Thyroid gland (tissue), 4 donors: ENCODE measurements at regions not wholly inside any gene's neighbourhood (a gene's known extent, or its start where the extent isn't known, plus 50 kb on each side); places are given as distances from the start of the nearest gene placed in this dataset.
"Not testable (repeated sequence)": the region's sequence is repeated elsewhere in the genome, so short reads cannot be mapped to it uniquely, and the experiment has no call there.

Source experiments
- DNase-seq, 2 donors: peaks; one replicate each; pipeline ENCODE4 v3.0.0-alpha.2; 2019
- H3K27ac ChIP-seq, 3 donors: fragments of 200-600 bp; sonication (generic); 1 replicate in 2 of 3; 2 replicates in 1 of 3; pipeline ENCODE4 v1.5.1; 2016 to 2019; ENCODE audit warnings: mild to moderate bottlenecking in 1 of 3, moderate library complexity in 1 of 3
- H3K27me3 ChIP-seq: fragments of 200-600 bp; sonication (generic); one replicate; pipeline ENCODE4 v1.5.1; 2019
- H3K36me3 ChIP-seq, 2 donors: fragments of 200-600 bp; sonication (generic); one replicate each; pipeline ENCODE4 v1.5.1; 2016 to 2019
- H3K4me1 ChIP-seq, 2 donors: fragments of 200-600 bp; sonication (generic); one replicate each; pipeline ENCODE4 v1.5.1; 2017 to 2019
- H3K4me3 ChIP-seq, 3 donors: fragments of 200-600 bp; sonication (generic); replicated peaks in 1 of 3; 1 replicate in 2 of 3; 2 replicates in 1 of 3; pipeline ENCODE4 v1.5.1; 2016; ENCODE audit warnings: mild to moderate bottlenecking in 1 of 3
- H3K9me3 ChIP-seq: fragments of 200-600 bp; sonication (generic); one replicate; pipeline ENCODE4 v1.5.1; 2017
- POLR2A ChIP-seq, 2 donors: fragments of 450-650 bp; IDR thresholded peaks; one replicate each; pipeline ENCODE4 v1.6.1; 2017; ENCODE audit warnings: antibody characterized with exemption in 2 of 2, mild to moderate bottlenecking in 2 of 2, moderate library complexity in 1 of 2
- WGBS, 2 donors: methylation state at CpG; one replicate each; pipeline ENCODE4 v1.1.5; 2017; 5-methylcytosine and 5-hydroxymethylcytosine counted together
- intact Hi-C: fragments of 100-400 bp; cut with DNase I; formaldehyde crosslinking; loops from one replicate; pipeline ENCODE4 v1.15.1; 2023
- TF ChIP-seq, protein P1 (sequence below), 6 experiments: fragments of 200-600 bp in 3 of 6; fragments of 450-650 bp in 3 of 6; sonication (generic) in 3 of 6; IDR thresholded peaks; one replicate each; pipeline ENCODE4 v1.5.1; 2016 to 2019; ENCODE audit warnings: antibody characterized with exemption in 6 of 6, mild to moderate bottlenecking in 2 of 6, inconsistent platforms in 1 of 6, moderate library complexity in 1 of 6

DNA sequence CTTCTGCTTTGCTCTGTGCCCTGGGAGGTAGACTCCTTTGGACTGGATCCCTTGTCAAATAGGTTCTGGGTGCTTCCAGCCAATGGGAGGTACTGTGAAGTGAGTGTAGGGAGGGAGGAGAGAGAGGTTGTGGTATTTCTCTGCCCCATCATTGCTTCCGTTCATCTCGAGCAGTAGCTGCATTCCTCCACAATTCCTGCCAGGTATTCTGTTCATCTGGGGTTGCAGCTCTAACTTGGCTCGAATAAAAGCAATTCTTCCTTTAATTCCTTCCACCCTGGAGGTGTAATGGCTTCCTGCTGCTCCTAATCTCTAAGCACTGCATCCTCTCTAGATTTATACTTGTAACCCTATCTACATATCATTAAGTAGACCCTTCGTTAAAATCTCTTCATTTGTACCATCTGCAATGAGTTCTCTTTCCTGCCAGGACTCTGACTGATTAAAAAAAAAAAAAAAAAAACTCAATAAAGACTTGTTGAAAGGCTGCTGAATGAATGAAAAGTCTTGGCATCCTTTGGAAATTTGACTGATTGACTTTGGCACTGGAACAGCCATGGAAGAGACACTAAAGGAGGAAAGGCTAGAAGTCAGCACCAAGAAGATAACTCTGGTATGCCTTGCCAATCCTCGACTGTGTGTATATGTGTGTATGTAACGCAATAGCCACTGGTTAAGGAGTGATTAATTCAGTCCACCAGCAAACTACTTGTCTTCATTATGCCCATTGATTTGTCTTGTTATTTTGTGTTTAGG is 616.9 kb upstream of the SOX9 start:
- Histone ChIP-seq H3K9me3 (no peaks in the 10 kb centered on the region), H3K27me3 (no peaks in the 10 kb centered on the region), H3K27ac (no peak overlapping the region), H3K4me3 (no peak overlapping the region), H3K36me3 (no peaks in the 10 kb centered on the region), H3K4me1 (no peaks in the 10 kb centered on the region)
- intact Hi-C loops: no loop called here
- WGBS, 2 donors: 67 to 72% methylated on average over 6 of the region's 6 CpGs
- no peak for DNase-seq
- TF ChIP-seq, protein P1, sequence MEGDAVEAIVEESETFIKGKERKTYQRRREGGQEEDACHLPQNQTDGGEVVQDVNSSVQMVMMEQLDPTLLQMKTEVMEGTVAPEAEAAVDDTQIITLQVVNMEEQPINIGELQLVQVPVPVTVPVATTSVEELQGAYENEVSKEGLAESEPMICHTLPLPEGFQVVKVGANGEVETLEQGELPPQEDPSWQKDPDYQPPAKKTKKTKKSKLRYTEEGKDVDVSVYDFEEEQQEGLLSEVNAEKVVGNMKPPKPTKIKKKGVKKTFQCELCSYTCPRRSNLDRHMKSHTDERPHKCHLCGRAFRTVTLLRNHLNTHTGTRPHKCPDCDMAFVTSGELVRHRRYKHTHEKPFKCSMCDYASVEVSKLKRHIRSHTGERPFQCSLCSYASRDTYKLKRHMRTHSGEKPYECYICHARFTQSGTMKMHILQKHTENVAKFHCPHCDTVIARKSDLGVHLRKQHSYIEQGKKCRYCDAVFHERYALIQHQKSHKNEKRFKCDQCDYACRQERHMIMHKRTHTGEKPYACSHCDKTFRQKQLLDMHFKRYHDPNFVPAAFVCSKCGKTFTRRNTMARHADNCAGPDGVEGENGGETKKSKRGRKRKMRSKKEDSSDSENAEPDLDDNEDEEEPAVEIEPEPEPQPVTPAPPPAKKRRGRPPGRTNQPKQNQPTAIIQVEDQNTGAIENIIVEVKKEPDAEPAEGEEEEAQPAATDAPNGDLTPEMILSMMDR (IDR thresholded peaks at IDR 0.05): no peak
- no peak for TF ChIP-seq POLR2A (IDR thresholded peaks at IDR 0.05)

DNA sequence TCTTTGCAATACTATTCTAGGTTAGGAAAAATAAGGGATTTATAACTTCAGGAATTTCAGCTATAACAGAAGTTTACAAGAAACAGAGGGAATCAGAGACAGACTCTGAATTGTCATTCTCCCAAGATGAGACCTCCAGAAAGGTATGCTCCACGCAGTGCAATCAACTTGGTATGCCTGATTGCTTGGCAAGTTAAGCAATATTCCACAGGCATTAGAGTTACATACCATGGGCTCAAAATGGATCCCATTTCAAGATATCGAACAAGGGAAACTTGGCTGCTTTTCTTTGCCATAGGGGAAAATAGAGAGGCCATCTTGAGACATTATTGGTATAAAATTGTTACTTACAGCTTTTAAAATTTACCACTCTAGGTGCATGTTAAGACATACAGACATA is 615.6 kb upstream of the SOX9 start:
- Histone ChIP-seq H3K36me3 (no peaks in the 10 kb centered on the region), H3K27ac (no peak overlapping the region), H3K4me1 (no peaks in the 10 kb centered on the region), H3K9me3 (no peaks in the 10 kb centered on the region), H3K27me3 (no peaks in the 10 kb centered on the region), H3K4me3 (no peak overlapping the region)
- no peak for TF ChIP-seq POLR2A (IDR thresholded peaks at IDR 0.05)
- TF ChIP-seq, protein P1 (IDR thresholded peaks at IDR 0.05): no peak
- DNase-seq: no peak
- 82 to 89% methylated on average over 2 of the region's 2 CpGs for WGBS, 2 donors
- intact Hi-C loops: no loop called here

DNA sequence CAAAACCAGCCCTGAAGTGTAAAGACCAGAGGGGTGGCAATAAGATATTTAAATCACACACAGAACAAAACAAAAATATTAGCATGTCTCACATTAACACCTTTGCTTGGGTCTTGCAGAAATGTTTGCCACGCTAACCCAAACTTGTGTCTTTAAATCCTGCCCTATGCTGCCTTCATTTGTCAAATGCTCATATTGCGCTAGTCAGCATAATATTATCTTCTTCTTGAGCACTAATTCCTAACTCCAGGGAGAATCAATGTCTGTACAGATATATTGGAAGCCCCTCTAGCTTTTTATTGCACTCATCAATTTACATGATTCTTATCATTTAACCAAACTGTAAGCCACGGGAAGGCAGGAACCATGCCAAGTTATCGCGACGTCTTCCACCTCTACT is 614.8 kb upstream of the SOX9 start:
- 84 to 89% methylated on average over 6 of the region's 6 CpGs for WGBS, 2 donors
- H3K27me3 ChIP-seq: no peaks in the 10 kb centered on the region
- DNase-seq: no peak
- TF ChIP-seq POLR2A (IDR thresholded peaks at IDR 0.05): no peak
- TF ChIP-seq, protein P1 (IDR thresholded peaks at IDR 0.05): no peak
- no peak overlapping the region for H3K4me3 ChIP-seq
- H3K27ac ChIP-seq: no peak overlapping the region
- no peaks in the 10 kb centered on the region for H3K4me1 ChIP-seq
- no peaks in the 10 kb centered on the region for H3K36me3 ChIP-seq
- intact Hi-C loops: no loop called here
- no peaks in the 10 kb centered on the region for H3K9me3 ChIP-seq

DNA sequence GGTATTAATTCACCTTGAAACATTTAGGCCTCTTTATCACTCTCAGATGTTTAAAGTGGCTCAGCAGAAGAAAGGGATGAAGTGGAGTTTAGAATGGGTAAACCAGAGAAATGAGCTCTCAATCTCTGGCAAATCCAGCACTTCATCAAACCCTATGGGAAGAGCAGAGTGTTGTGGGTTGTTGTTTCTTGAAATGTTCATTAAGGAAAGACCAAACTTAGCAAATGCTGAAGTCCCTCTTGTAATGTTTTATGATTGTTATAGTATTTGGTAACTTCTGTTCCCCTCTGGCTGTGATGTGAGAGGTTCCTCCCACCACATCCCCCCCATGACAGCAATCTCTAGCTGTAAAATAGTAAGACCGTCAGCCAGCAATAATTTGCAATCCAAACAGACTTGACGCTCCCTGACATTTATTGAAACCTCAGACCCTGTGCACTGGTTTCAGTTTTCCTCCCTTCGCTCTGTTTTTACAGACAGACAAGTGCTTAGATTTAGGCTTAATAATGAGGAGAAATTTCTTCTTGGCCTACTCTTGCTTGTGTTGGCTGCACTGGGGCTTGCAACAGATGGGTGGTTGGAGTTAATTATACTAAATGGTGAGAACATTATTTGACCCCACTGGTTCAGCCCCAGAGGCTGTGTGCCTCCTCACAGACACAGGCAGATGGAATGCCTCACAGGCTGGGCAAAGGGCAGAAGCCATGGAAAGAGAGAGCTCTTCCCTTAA is 609.4 kb upstream of the SOX9 start:
- H3K9me3 ChIP-seq: no peaks in the 10 kb centered on the region
- no peak overlapping the region for H3K4me3 ChIP-seq
- no peak for TF ChIP-seq POLR2A (IDR thresholded peaks at IDR 0.05)
- TF ChIP-seq, protein P1 (IDR thresholded peaks at IDR 0.05): no peak
- intact Hi-C loops: no loop called here
- no peak overlapping the region for H3K27ac ChIP-seq
- no peaks in the 10 kb centered on the region for H3K27me3 ChIP-seq
- no peaks in the 10 kb centered on the region for H3K36me3 ChIP-seq
- 72 to 77% methylated on average over 3 of the region's 3 CpGs for WGBS, 2 donors
- DNase-seq: no peak
- H3K4me1 ChIP-seq: no peaks in the 10 kb centered on the region

DNA sequence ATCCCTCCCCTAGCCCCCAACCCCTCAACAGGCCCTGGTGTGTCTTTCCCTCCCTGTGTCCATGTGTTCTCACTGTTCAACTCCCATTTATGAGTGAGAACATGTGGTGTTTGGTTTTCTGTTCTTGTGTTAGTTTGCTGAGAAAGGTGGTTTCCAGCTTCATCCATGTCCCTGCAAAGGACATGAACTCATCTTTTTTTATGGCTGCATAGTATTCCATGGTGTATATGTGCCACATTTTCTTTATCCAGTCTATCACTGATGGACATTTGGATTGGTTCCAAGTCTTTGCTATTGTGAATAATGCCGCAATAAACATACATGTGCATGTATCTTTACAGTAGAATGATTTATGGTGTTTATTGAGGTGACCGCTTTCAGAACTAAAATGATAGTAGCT is 607.1 kb upstream of the SOX9 start:
- H3K27me3 ChIP-seq, H3K9me3 ChIP-seq, H3K27ac ChIP-seq, DNase-seq, intact Hi-C loops, H3K4me1 ChIP-seq, H3K4me3 ChIP-seq, H3K36me3 ChIP-seq: not testable (repeated sequence)
- 95 to 97% methylated on average over 2 of the region's 2 CpGs for WGBS, 2 donors
